SK-N-SH (cell line): ENCODE measurements at regions not wholly inside any gene's neighbourhood (a gene's known extent, or its start where the extent isn't known, plus 50 kb on each side); places are given as distances from the start of the nearest gene placed in this dataset.

Experiments used
- CTCF ChIA-PET: fragments of 300-600, 350-600 bp; formaldehyde crosslinking; extraction: SDS; loops from one replicate; lab custom pipeline; 2021; lab: Yijun Ruan, JAX
- POLR2A ChIA-PET: fragments of 350-600 bp; sonication (Branson Sonifier 250); formaldehyde crosslinking; extraction: SDS; loops from one replicate; lab custom pipeline; 2020; ENCODE audit warnings: antibody characterized with exemption, inconsistent platforms; lab: Yijun Ruan, JAX
- DNase-seq: peaks from one replicate; pipeline ENCODE4 v3.0.0; 2012
- H2AFZ ChIP-seq: fragments of 200-600 bp; sonication (generic); 2 replicates; pipeline ENCODE4 v1.8.1; 2016; ENCODE audit warnings: antibody characterized with exemption, mild to moderate bottlenecking, low read depth
- H3F3A ChIP-seq: fragments of 200-600 bp; sonication (generic); replicated peaks from 2 replicates; pipeline ENCODE3; 2016; ENCODE audit warnings: antibody characterized with exemption, mild to moderate bottlenecking; ENCODE audit not compliant: insufficient read depth
- H3K27ac ChIP-seq, 2 experiments: fragments of 200-500 bp in 1 of 2; fragments of 200-600 bp in 1 of 2; sonication (Bioruptor generic) in 1 of 2; sonication (generic), shearing (Covaris generic) in 1 of 2; 2 replicates each; pipeline versions ENCODE4 v1.5.1 to v1.6.1; 2014 to 2016; ENCODE audit warnings: low read depth in 2 of 2, inconsistent platforms in 1 of 2, low read length in 1 of 2, mild to moderate bottlenecking in 1 of 2, mixed read lengths in 1 of 2
- H3K27me3 ChIP-seq: fragments of 200-600 bp; sonication (generic), shearing (Covaris generic); 2 replicates; pipeline ENCODE4 v1.6.1; 2016; ENCODE audit warnings: mixed run types; ENCODE audit not compliant: insufficient read depth
- H3K36me3 ChIP-seq, 2 experiments: fragments of 200-500 bp in 1 of 2; fragments of 200-600 bp in 1 of 2; sonication (Bioruptor generic) in 1 of 2; sonication (generic) in 1 of 2; replicated peaks in 1 of 2; 2 replicates each; pipeline versions ENCODE3 to v1.5.1; 2014 to 2016; ENCODE audit warnings: low read length in 1 of 2, mild to moderate bottlenecking in 1 of 2; ENCODE audit not compliant: insufficient read depth in 2 of 2, control insufficient read depth in 1 of 2
- H3K4me1 ChIP-seq, 2 experiments: fragments of 200-500 bp in 1 of 2; fragments of 200-600 bp in 1 of 2; sonication (Bioruptor generic) in 1 of 2; sonication (generic), shearing (Covaris generic) in 1 of 2; 2 replicates each; pipeline versions ENCODE4 v1.5.1 to v1.6.1; 2014 to 2016; ENCODE audit warnings: low read depth in 1 of 2, low read length in 1 of 2, mixed run types in 1 of 2; ENCODE audit not compliant: insufficient read depth in 2 of 2, control insufficient read depth in 1 of 2
- H3K4me2 ChIP-seq: fragments of 200-600 bp; sonication (generic), shearing (Covaris generic); 2 replicates; pipeline ENCODE4 v1.6.1; 2017; ENCODE audit warnings: mixed run types
- H3K4me3 ChIP-seq, 2 experiments: fragments of 200-500 bp in 1 of 2; fragments of 200-600 bp in 1 of 2; sonication (Bioruptor generic) in 1 of 2; sonication (generic), shearing (Covaris generic) in 1 of 2; 2 replicates each; pipeline versions ENCODE4 v1.5.1 to v1.8.1; 2014 to 2016; ENCODE audit warnings: low read depth in 2 of 2, inconsistent platforms in 1 of 2, low read length in 1 of 2, mild to moderate bottlenecking in 1 of 2, mixed read lengths in 1 of 2, moderate library complexity in 1 of 2
- H3K79me2 ChIP-seq: fragments of 200-600 bp; sonication (generic); 2 replicates; pipeline ENCODE4 v1.8.1; 2017; ENCODE audit warnings: mild to moderate bottlenecking; ENCODE audit not compliant: insufficient read depth
- H3K9ac ChIP-seq: fragments of 200-600 bp; sonication (generic); 2 replicates; pipeline ENCODE4 v1.6.1; 2017; ENCODE audit warnings: mixed run types
- H3K9me2 ChIP-seq: fragments of 200-600 bp; sonication (generic); 2 replicates; pipeline ENCODE4 v1.6.1; 2017; ENCODE audit warnings: mixed run types
- H3K9me3 ChIP-seq: fragments of 200-600 bp; sonication (generic); 2 replicates; pipeline ENCODE4 v1.6.1; 2017; ENCODE audit warnings: mixed run types, mild to moderate bottlenecking, moderate library complexity
- H4K20me1 ChIP-seq: fragments of 200-600 bp; sonication (generic); 2 replicates; pipeline ENCODE4 v1.6.1; 2017; ENCODE audit warnings: mild to moderate bottlenecking, mixed run types; ENCODE audit not compliant: insufficient read depth
- CHD2 ChIP-seq: fragments of 150-350 bp; IDR thresholded peaks from 2 replicates; pipeline ENCODE4 v1.6.1; 2018; ENCODE audit warnings: low read length; ENCODE audit not compliant: partially characterized antibody
- FOSL2 ChIP-seq: IDR thresholded peaks from 2 replicates; pipeline ENCODE4 v1.4.0; 2012; ENCODE audit warnings: low read depth, mild to moderate bottlenecking, moderate library complexity, borderline replicate concordance
- FOXJ3 ChIP-seq: sonication (generic); formaldehyde crosslinking; IDR thresholded peaks from 2 replicates; pipeline ENCODE4 v1.5.1; 2020; ENCODE audit warnings: mild to moderate bottlenecking, missing genetic modification reagents
- GATA2 ChIP-seq: sonication (generic); formaldehyde crosslinking; IDR thresholded peaks from 2 replicates; pipeline ENCODE4 v1.5.0; 2020; ENCODE audit warnings: mild to moderate bottlenecking, missing genetic modification reagents
- JUND ChIP-seq: IDR thresholded peaks from 2 replicates; pipeline ENCODE4 v1.4.0; 2012
- RAD21 ChIP-seq: IDR thresholded peaks from 2 replicates; pipeline ENCODE4 v1.6.1; 2012; ENCODE audit warnings: mild to moderate bottlenecking, low read length
- RXRA ChIP-seq: IDR thresholded peaks from 2 replicates; pipeline ENCODE4 v1.4.0; 2012; ENCODE audit warnings: low read depth, mild to moderate bottlenecking, borderline replicate concordance
- TCF12 ChIP-seq: IDR thresholded peaks from 2 replicates; pipeline ENCODE4 v1.4.0; 2012
- WGBS: methylation state at CpG from one replicate; pipeline ENCODE4 v1.1.6; 2017; ENCODE audit warnings: low lambda C conversion rate; 5-methylcytosine and 5-hydroxymethylcytosine counted together
- TF ChIP-seq, protein P1 (sequence below): IDR thresholded peaks from 2 replicates; pipeline ENCODE4 v1.4.0; 2012; ENCODE audit warnings: low read depth
- TF ChIP-seq, protein P2 (sequence below): IDR thresholded peaks from 2 replicates; pipeline ENCODE4 v1.4.0; 2012; ENCODE audit warnings: low read depth, borderline replicate concordance
- TF ChIP-seq, protein P3 (sequence below): IDR thresholded peaks from 2 replicates; pipeline ENCODE4 v1.4.0; 2012; ENCODE audit warnings: low read depth, borderline replicate concordance

DNA sequence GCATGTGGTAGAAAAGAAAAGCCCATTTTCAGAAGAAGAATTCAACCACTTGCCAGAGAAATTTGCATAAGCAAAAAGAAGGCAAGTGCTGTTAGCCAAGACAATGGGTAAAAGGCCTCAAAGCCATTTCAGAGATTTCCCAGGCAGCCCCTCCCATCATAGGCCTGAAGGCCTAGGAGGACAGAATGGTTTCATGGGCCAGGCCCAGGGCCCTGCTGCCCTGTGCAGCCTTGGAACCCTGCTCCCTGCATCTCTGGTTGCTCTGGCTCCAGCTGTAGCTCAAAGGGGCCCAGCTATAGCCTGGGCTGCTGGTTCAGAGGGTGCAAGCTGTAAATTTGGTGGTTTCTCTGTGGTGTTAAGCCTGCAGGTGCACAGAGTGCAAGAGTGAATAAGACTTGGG is 212.8 kb downstream of the EFNB2 start:
- DNase-seq: no peak
- H3K27me3 ChIP-seq: no peaks in the 10 kb centered on the region
- H3K4me2 ChIP-seq: no peak overlapping the region
- no peaks in the 10 kb centered on the region for H3K9me2 ChIP-seq
- no peak overlapping the region for H3K9ac ChIP-seq
- no peak overlapping the region for H3K27ac ChIP-seq
- POLR2A ChIA-PET: no interaction called here
- CTCF ChIA-PET: no interaction called here
- no peaks in the 10 kb centered on the region for H3K36me3 ChIP-seq
- H3K4me3 ChIP-seq: no peak overlapping the region; a peak in 1 of 4 replicates
- no peaks in the 10 kb centered on the region for H3K9me3 ChIP-seq
- no peaks in the 10 kb centered on the region for H3K4me1 ChIP-seq
- TF ChIP-seq, protein P1, sequence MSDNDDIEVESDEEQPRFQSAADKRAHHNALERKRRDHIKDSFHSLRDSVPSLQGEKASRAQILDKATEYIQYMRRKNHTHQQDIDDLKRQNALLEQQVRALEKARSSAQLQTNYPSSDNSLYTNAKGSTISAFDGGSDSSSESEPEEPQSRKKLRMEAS: no peak
- TF ChIP-seq, protein P2, sequence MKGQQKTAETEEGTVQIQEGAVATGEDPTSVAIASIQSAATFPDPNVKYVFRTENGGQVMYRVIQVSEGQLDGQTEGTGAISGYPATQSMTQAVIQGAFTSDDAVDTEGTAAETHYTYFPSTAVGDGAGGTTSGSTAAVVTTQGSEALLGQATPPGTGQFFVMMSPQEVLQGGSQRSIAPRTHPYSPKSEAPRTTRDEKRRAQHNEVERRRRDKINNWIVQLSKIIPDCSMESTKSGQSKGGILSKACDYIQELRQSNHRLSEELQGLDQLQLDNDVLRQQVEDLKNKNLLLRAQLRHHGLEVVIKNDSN: no peak
- TF ChIP-seq RAD21 (no peak), JUND (no peak), TCF12 (no peak), GATA2 (CRISPR knock-in tag) (no peak), FOXJ3 (CRISPR knock-in tag) (no peak)
- TF ChIP-seq, protein P3, sequence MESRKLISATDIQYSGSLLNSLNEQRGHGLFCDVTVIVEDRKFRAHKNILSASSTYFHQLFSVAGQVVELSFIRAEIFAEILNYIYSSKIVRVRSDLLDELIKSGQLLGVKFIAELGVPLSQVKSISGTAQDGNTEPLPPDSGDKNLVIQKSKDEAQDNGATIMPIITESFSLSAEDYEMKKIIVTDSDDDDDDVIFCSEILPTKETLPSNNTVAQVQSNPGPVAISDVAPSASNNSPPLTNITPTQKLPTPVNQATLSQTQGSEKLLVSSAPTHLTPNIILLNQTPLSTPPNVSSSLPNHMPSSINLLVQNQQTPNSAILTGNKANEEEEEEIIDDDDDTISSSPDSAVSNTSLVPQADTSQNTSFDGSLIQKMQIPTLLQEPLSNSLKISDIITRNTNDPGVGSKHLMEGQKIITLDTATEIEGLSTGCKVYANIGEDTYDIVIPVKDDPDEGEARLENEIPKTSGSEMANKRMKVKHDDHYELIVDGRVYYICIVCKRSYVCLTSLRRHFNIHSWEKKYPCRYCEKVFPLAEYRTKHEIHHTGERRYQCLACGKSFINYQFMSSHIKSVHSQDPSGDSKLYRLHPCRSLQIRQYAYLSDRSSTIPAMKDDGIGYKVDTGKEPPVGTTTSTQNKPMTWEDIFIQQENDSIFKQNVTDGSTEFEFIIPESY: no peak
- peaks cover 5% of the 10 kb centered on the region for H3F3A ChIP-seq
- no peaks in the 10 kb centered on the region for H4K20me1 ChIP-seq
- no peak overlapping the region for H2AFZ ChIP-seq
- no peaks in the 10 kb centered on the region for H3K79me2 ChIP-seq

DNA sequence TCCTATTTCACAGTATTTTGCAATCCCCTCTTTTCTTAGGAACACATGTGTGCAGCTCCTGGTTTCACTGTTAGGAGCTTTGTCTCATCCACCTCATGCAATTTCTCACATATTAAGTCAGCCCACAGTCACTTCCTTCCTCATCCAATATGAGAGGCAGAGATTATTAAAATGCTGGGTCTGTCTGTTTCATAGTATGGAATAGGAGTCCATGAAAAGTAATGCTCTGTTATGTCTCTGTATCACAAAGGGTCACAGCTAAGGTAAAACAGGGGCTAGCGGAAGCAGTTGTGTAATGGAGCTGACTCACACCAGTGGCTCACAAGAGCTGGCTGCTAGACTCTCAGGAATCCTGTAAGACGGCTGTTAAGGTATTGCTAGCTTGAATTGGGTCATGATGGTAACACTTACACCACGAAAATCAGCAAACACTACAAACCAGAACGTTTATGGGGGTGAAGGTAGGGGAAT is 216.5 kb downstream of the EFNB2 start:
- Histone ChIP-seq H4K20me1 (no peaks in the 10 kb centered on the region), H3K27me3 (no peaks in the 10 kb centered on the region), H3K36me3 (no peaks in the 10 kb centered on the region), H3K9ac (no peak overlapping the region), H3K4me1 (no peaks in the 10 kb centered on the region), H3K4me2 (peak overlapping the region; percentile 38; the same call in 1 of the 2 replicates), H3K4me3 (no peak overlapping the region), H2AFZ (peak overlapping the region; percentile 42; the same call in 1 of the 2 replicates), H3K9me2 (no peaks in the 10 kb centered on the region), H3K27ac (peak overlapping the region in 1 of 2 experiments; percentile 20; a peak in 2 of 4 replicates), H3K79me2 (no peaks in the 10 kb centered on the region), H3K9me3 (no peaks in the 10 kb centered on the region), H3F3A (peaks cover 5% of the 10 kb centered on the region)
- ChIA-PET POLR2A (no interaction called here), CTCF (no interaction called here)
- no peak for TF ChIP-seq CHD2
- TF ChIP-seq TCF12: peak; percentile 38; the same call in 1 of the 2 replicates
- peak; percentile 65 for TF ChIP-seq FOSL2
- TF ChIP-seq RXRA: peak; percentile 81
- WGBS: 16% methylated on average over 4 of the region's 4 CpGs
- no peak for DNase-seq
